Esophagus squamous epithelium (tissue), 5 donors: ENCODE measurements at regions not wholly inside any gene's neighbourhood (a gene's known extent, or its start where the extent isn't known, plus 50 kb on each side); places are given as distances from the start of the nearest gene placed in this dataset.

ENCODE experiments used
- DNase-seq: peaks from one replicate; lab custom pipeline; 2025; lab: John Stamatoyannopoulos, UW
- H3K27ac ChIP-seq, 4 donors: fragments of 200-600 bp; sonication (generic); one replicate each; pipeline ENCODE4 v1.5.1; 2016 to 2019; ENCODE audit warnings: mild to moderate bottlenecking in 1 of 4
- H3K27me3 ChIP-seq, 4 donors: fragments of 200-600 bp; sonication (generic); 1 replicate in 3 of 4; 2 replicates in 1 of 4; pipeline versions ENCODE4 v1.5.1 to v1.6.0; 2017 to 2021; ENCODE audit warnings: antibody characterized with exemption in 1 of 4
- H3K36me3 ChIP-seq, 3 donors: fragments of 200-600 bp; sonication (generic); one replicate each; pipeline ENCODE4 v1.5.1; 2016 to 2019
- H3K4me1 ChIP-seq, 3 donors: fragments of 200-600 bp; sonication (generic); one replicate each; pipeline ENCODE4 v1.5.1; 2017 to 2019
- H3K4me3 ChIP-seq, 4 donors: fragments of 200-600 bp; sonication (generic); 1 replicate in 3 of 4; 2 replicates in 1 of 4; pipeline ENCODE4 v1.5.1; 2016 to 2019; ENCODE audit warnings: mild to moderate bottlenecking in 2 of 4, moderate library complexity in 1 of 4
- H3K9me3 ChIP-seq, 3 donors: fragments of 200-600 bp; sonication (generic); one replicate each; pipeline ENCODE4 v1.5.1; 2016 to 2019
- CTCF ChIP-seq, 6 experiments: fragments of 450-650 bp in 4 of 6; fragments of 200-600 bp in 2 of 6; sonication (generic) in 2 of 6; IDR thresholded peaks; one replicate each; pipeline ENCODE4 v1.5.1; 2016 to 2019; ENCODE audit warnings: antibody characterized with exemption in 6 of 6, mild to moderate bottlenecking in 4 of 6, moderate library complexity in 4 of 6
- POLR2A ChIP-seq, 4 donors: fragments of 450-650 bp; IDR thresholded peaks; one replicate each; pipeline ENCODE4 v1.6.1; 2017; ENCODE audit warnings: antibody characterized with exemption in 4 of 4, mild to moderate bottlenecking in 4 of 4, moderate library complexity in 3 of 4
- WGBS, 2 donors: methylation state at CpG; one replicate each; pipeline ENCODE4 v1.1.5; 2018; 5-methylcytosine and 5-hydroxymethylcytosine counted together
- intact Hi-C: fragments of 100-400 bp; cut with DNase I; formaldehyde crosslinking; loops from one replicate; pipeline ENCODE4 v1.15.0; 2022
- donor health status: DM: yes; HTN: yes; CAD: no.

GRCh38 chr3:124607163-124607562 lies 123.1 kb upstream of the UMPS start:
- intact Hi-C loops = no loop called here
- DNase-seq = no peak
- H3K36me3 ChIP-seq = no peaks in the 10 kb centered on the region
- no peaks in the 10 kb centered on the region for H3K9me3 ChIP-seq
- WGBS, 2 donors = 5 to 34% methylated on average over 1 of the region's 1 CpG
- H3K4me1 ChIP-seq = peaks cover 0 to 26% (median 3%) of the 10 kb centered on the region in 3 donors
- TF ChIP-seq POLR2A (IDR thresholded peaks at IDR 0.05) (no peak), CTCF (IDR thresholded peaks at IDR 0.05) (no peak)
- H3K27me3 ChIP-seq = no peaks in the 10 kb centered on the region
- no peak overlapping the region for H3K4me3 ChIP-seq
- H3K27ac ChIP-seq = peak overlapping the region in 2 of 4 donors; percentile 10 to 29

GRCh38 chr3:124609402-124609801 lies 120.8 kb upstream of the UMPS start:
- no peak for DNase-seq
- intact Hi-C loops = no loop called here
- 82 to 86% methylated on average over 3 of the region's 3 CpGs for WGBS, 2 donors
- H3K27me3 ChIP-seq = no peaks in the 10 kb centered on the region
- no peaks in the 10 kb centered on the region for H3K36me3 ChIP-seq
- H3K9me3 ChIP-seq = no peaks in the 10 kb centered on the region
- no peak for TF ChIP-seq POLR2A (IDR thresholded peaks at IDR 0.05)
- TF ChIP-seq CTCF (IDR thresholded peaks at IDR 0.05) = no peak
- peaks cover 0 to 24% (median 3%) of the 10 kb centered on the region in 3 donors for H3K4me1 ChIP-seq
- no peak overlapping the region for H3K4me3 ChIP-seq
- no peak overlapping the region for H3K27ac ChIP-seq

- Histone ChIP-seq H3K27me3 (no peaks in the 10 kb centered on the region), H3K27ac (no peak overlapping the region), H3K4me3 (no peak overlapping the region), H3K9me3 (no peaks in the 10 kb centered on the region), H3K36me3 (no peaks in the 10 kb centered on the region), H3K4me1 (peaks cover 0 to 24% (median 3%) of the 10 kb centered on the region in 3 donors)
- no peak for DNase-seq
- intact Hi-C loops = no loop called here
- TF ChIP-seq POLR2A (IDR thresholded peaks at IDR 0.05) (no peak), CTCF (IDR thresholded peaks at IDR 0.05) (no peak)
- WGBS, 2 donors = 86 to 100% methylated on average over 1 of the region's 1 CpG
Observed at GRCh38 chr3:124610130-124610529, 120.1 kb upstream of the UMPS start.

GRCh38 chr3:124611520-124611919 lies 118.7 kb upstream of the UMPS start:
- Histone ChIP-seq H3K36me3 (no peaks in the 10 kb centered on the region), H3K9me3 (no peaks in the 10 kb centered on the region), H3K4me3 (no peak overlapping the region), H3K4me1 (peaks cover 0 to 14% (median 0%) of the 10 kb centered on the region in 3 donors), H3K27ac (no peak overlapping the region), H3K27me3 (no peaks in the 10 kb centered on the region)
- intact Hi-C loops = no loop called here
- TF ChIP-seq POLR2A (IDR thresholded peaks at IDR 0.05) = no peak
- TF ChIP-seq CTCF (IDR thresholded peaks at IDR 0.05) = no peak
- 75 to 77% methylated on average over 4 of the region's 4 CpGs for WGBS, 2 donors
- no peak for DNase-seq

GRCh38 chr3:124615896-124616543 lies 114.2 kb upstream of the UMPS start:
- H3K9me3 ChIP-seq = no peaks in the 10 kb centered on the region
- WGBS, 2 donors = 80% methylated on average over 1 of the region's 1 CpG
- H3K4me3 ChIP-seq = no peak overlapping the region
- peaks cover 0 to 13% (median 13%) of the 10 kb centered on the region in 3 donors for H3K4me1 ChIP-seq
- no peak overlapping the region for H3K27ac ChIP-seq
- H3K36me3 ChIP-seq = no peaks in the 10 kb centered on the region
- H3K27me3 ChIP-seq = no peaks in the 10 kb centered on the region
- DNase-seq = no peak
- TF ChIP-seq POLR2A (IDR thresholded peaks at IDR 0.05) (no peak), CTCF (IDR thresholded peaks at IDR 0.05) (no peak)
- intact Hi-C loops = no loop called here
